Chondrocyte (in vitro differentiated cells): ENCODE measurements at regions not wholly inside any gene's neighbourhood (a gene's known extent, or its start where the extent isn't known, plus 50 kb on each side); places are given as distances from the start of the nearest gene placed in this dataset.

Source experiments
- DNase-seq: peaks from one replicate; pipeline ENCODE4 v3.0.0; 2021; ENCODE audit warnings: mixed read lengths, low spot score
- H3K27ac Mint-ChIP-seq: one replicate; pipeline ENCODE4 v1.8.0; 2021; ENCODE audit warnings: mild to moderate bottlenecking, moderate library complexity, mixed read lengths; ENCODE audit not compliant: unreplicated experiment
- H3K27me3 Mint-ChIP-seq: 2 replicates; pipeline ENCODE4 v1.8.0; 2021; ENCODE audit warnings: low read depth, mixed read lengths
- H3K36me3 Mint-ChIP-seq: 2 replicates; pipeline ENCODE4 v1.8.0; 2021; ENCODE audit warnings: low read depth, mixed read lengths
- H3K4me1 Mint-ChIP-seq: 2 replicates; pipeline ENCODE4 v1.8.0; 2021; ENCODE audit warnings: low read depth, mild to moderate bottlenecking, mixed read lengths
- H3K4me3 Mint-ChIP-seq: one replicate; pipeline ENCODE4 v1.8.0; 2021; ENCODE audit warnings: mild to moderate bottlenecking, moderate library complexity, mixed read lengths; ENCODE audit not compliant: unreplicated experiment
- H3K9me3 Mint-ChIP-seq: 2 replicates; pipeline ENCODE4 v1.8.0; 2021; ENCODE audit warnings: low read depth, mixed read lengths
- TF ChIP-seq, protein P1 (sequence below): fragments of 200-600 bp; sonication (generic); IDR thresholded peaks from 2 replicates; pipeline ENCODE4 v1.5.0; 2021; ENCODE audit warnings: antibody characterized with exemption, mild to moderate bottlenecking, moderate library complexity

DNA sequence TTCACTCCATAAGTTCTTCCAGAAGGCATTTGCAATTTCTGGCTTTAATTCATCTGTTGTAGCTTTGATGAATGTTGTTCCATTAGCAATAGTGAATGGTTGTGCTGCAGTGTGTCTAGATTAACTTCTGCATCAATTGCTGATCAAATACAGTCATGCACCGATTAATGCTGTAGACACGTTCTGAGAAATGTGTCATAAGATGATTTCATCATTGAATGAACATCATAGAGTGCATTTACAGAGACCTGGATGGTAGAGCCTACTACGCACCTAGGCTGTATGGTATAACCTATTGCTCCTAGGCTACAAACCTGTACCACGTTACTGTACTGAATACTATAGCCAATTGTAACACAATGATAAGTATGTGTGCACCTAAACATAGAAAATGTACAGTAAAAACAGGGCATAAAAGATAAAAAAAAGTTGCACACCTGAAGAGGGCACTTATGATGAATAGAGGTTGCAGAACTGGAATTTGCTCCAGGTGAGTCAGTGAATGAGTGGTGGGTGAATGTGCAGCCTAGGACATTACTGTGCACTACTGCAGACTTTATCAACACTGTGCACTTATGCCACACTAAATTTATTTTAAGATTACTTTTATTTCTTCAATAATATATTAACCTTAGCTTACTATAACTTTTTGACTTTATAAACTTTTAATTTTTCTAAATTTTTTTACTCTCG, 170.7 kb downstream of the HERPUD2 start:
- Mint-ChIP-seq H3K27ac (no peak overlapping the region), H3K36me3 (peaks cover 4% of the 10 kb centered on the region), H3K4me3 (no peak overlapping the region), H3K9me3 (no peaks in the 10 kb centered on the region), H3K4me1 (no peaks in the 10 kb centered on the region), H3K27me3 (peaks cover 55% of the 10 kb centered on the region)
- TF ChIP-seq, protein P1, sequence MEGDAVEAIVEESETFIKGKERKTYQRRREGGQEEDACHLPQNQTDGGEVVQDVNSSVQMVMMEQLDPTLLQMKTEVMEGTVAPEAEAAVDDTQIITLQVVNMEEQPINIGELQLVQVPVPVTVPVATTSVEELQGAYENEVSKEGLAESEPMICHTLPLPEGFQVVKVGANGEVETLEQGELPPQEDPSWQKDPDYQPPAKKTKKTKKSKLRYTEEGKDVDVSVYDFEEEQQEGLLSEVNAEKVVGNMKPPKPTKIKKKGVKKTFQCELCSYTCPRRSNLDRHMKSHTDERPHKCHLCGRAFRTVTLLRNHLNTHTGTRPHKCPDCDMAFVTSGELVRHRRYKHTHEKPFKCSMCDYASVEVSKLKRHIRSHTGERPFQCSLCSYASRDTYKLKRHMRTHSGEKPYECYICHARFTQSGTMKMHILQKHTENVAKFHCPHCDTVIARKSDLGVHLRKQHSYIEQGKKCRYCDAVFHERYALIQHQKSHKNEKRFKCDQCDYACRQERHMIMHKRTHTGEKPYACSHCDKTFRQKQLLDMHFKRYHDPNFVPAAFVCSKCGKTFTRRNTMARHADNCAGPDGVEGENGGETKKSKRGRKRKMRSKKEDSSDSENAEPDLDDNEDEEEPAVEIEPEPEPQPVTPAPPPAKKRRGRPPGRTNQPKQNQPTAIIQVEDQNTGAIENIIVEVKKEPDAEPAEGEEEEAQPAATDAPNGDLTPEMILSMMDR: no peak
- no peak for DNase-seq

DNA sequence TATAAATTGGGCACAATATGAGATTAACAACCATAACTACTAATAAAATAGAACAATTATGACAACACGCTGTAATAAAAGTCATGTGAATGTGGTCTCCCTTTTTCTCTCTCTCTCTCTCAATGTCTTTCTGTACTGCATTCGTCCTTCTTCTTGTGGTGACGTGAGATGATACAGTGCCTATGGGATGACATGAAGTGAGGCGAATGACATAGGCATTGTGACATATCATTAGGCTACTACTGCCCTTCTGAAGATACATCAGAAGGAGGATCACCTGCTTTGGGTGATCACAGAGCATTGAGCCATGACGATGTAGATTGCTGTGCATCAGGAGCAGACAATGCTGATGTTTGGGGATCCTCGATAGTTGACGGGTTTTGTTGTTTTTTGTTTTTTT, 171.6 kb downstream of the HERPUD2 start:
- no peak for DNase-seq
- H3K4me1 Mint-ChIP-seq: no peaks in the 10 kb centered on the region
- TF ChIP-seq, protein P1: no peak
- H3K9me3 Mint-ChIP-seq: no peaks in the 10 kb centered on the region
- H3K27me3 Mint-ChIP-seq: peaks cover 59% of the 10 kb centered on the region
- H3K27ac Mint-ChIP-seq: no peak overlapping the region
- no peak overlapping the region for H3K4me3 Mint-ChIP-seq
- peaks cover 4% of the 10 kb centered on the region for H3K36me3 Mint-ChIP-seq

DNA sequence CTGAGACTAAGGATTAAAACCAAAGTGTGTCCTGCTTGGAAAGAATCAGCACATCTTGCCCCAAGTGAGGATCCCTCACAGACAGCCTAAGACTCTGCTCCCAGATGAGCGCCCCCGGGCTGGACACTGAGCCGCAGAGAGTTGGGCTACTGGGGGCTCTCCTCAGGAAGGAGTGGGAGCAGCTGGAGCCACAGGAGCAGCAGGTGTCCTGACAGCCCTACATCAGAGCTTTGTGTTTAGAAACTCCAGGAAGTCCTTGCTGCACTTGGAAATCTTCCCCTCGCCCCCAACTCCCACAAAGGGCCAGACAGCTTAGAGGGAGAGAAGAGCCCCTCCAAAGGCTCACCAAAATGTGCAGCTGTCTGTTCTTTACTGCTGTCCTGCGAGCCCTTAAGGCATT, 172.2 kb downstream of the HERPUD2 start:
- Mint-ChIP-seq H3K36me3 (peaks cover 4% of the 10 kb centered on the region), H3K9me3 (no peaks in the 10 kb centered on the region), H3K27ac (no peak overlapping the region), H3K27me3 (peaks cover 56% of the 10 kb centered on the region), H3K4me3 (no peak overlapping the region), H3K4me1 (no peaks in the 10 kb centered on the region)
- DNase-seq: no peak
- TF ChIP-seq, protein P1: no peak

GRCh38 chr7:35521941-35522340, 173.0 kb downstream of the HERPUD2 start:
- TF ChIP-seq, protein P1: no peak
- no peaks in the 10 kb centered on the region for H3K9me3 Mint-ChIP-seq
- H3K27me3 Mint-ChIP-seq: peaks cover 52% of the 10 kb centered on the region
- peaks cover 4% of the 10 kb centered on the region for H3K36me3 Mint-ChIP-seq
- H3K4me3 Mint-ChIP-seq: no peak overlapping the region
- no peak for DNase-seq
- no peak overlapping the region for H3K27ac Mint-ChIP-seq
- no peaks in the 10 kb centered on the region for H3K4me1 Mint-ChIP-seq

DNA sequence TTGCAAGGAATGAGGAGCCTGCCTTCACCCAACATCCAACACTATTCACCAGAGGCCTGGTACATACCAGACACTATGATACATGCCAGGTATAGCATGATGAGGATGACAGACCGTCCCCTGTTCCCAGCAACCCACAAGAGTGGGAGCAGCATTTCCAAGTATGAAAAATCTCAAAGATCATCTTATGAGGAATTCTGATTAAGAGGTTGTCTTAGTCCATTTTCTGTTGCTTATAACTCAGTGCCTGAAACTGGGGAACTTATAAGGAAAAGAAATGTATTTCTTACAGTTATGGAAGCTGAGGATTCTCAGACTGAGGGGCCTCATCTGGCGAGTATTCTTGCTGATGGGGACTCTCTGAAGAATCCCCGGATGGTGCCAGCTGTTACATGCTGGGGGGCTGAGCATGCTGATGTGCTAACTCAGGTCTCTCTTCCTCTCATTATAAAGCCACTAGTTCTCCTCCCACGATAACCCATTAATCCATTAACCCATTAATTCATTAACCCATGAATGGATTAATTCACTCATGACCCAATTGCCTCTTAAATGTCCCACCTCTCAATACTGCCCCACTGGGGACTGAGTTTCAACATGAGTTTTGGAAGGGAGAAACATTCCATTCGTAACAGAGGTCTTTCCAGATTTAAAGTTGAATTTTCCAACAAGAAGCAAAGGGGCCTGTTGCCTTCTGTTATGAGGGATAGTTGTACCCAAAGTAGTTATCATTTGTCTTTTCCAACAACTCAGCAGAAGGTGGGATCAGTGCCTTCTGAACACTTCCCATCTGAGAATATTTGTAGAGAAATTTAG, 173.9 kb downstream of the HERPUD2 start:
- TF ChIP-seq, protein P1: no peak
- Mint-ChIP-seq H3K27ac (no peak overlapping the region), H3K27me3 (peaks cover 49% of the 10 kb centered on the region), H3K4me1 (no peaks in the 10 kb centered on the region), H3K9me3 (no peaks in the 10 kb centered on the region), H3K4me3 (no peak overlapping the region), H3K36me3 (peaks cover 4% of the 10 kb centered on the region)
- DNase-seq: no peak
